SH-SY5Y (cell line): ENCODE measurements at regions not wholly inside any gene's neighbourhood (a gene's known extent, or its start where the extent isn't known, plus 50 kb on each side); places are given as distances from the start of the nearest gene placed in this dataset.

Source experiments
- GATA2 ChIP-seq: IDR thresholded peaks from 2 replicates; pipeline ENCODE4 v1.6.1; 2011; ENCODE audit warnings: mild to moderate bottlenecking, low read depth, low read length
- GATA3 ChIP-seq: IDR thresholded peaks from 2 replicates; pipeline ENCODE4 v1.6.1; 2011; ENCODE audit warnings: low read depth, mild to moderate bottlenecking, low read length, moderate library complexity

DNA sequence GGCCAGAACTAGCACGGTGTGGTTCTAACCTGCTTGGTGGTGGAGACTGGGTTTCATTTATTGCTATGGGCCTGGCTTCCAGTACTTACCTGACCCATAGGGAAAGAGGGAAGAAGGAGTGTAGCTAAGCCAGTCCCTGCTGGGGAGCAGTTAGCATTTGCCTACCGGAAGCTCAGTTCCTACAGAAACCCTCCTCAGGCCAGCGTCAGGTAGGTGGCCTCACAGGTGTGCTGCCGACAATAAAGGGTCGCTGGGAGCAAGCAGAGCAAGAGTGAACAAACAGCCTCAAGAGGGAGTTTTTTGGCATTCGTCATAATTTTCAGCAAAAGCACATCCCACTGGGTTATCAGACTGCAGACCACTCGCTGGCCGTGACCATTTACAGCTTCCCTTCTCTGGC lies 740.6 kb upstream of the TENM3 start:
- no peak for TF ChIP-seq GATA2
- TF ChIP-seq GATA3, result no peak

DNA sequence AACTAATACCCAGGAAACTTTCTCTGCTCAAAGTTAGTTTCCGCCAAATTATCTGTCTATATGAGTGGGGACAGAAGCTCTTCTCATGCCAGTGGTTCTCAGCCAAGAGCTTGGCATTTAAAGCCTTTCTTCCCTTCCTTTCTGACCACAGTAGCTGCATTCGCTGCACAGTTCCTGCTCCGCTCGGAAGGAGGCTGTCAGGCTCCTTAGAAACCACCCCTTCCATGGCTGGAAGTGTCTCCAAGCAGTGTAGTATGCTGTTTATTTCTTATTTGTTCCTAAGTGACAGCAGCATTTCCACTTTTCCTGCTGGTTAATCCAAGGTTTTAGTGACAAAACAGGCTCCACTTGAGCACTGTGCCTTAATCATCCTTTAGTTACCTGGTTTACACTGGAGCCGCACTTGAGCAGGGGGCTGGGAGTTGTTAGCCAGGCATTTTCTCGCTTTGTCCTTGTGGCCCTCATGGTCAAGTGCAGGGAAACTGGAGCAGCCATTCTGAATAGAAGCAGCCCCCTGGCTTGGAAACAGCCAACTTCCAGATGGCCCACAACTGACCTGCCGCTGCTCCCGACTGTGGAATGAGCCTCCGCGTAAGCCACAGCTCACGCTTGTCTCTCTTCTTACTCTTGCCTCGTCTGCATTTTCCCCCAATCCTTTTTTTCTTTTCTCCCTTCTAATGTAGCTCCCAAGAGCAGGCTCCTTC lies 739.4 kb upstream of the TENM3 start:
- TF ChIP-seq GATA3 (no peak), GATA2 (no peak)

DNA sequence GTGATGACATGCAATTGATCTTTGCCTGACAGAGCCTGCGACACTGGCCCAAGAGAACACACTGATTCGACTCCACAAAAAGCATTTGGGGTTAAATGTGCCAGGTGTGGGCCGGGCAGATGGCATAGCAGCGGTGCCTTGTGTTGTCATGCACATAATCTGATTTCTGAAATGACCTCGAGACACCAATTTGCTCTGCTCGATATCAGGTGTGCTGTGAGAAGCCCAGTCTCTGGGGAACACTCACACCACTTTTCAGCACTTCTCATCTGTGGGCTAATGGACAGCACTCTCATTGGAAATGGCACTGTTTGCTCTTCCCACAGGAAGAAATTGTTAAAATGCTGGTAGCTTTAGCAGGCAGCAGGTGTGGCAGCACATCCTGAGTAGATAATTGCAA lies 738.3 kb upstream of the TENM3 start:
- TF ChIP-seq GATA2 (no peak), GATA3 (no peak)

DNA sequence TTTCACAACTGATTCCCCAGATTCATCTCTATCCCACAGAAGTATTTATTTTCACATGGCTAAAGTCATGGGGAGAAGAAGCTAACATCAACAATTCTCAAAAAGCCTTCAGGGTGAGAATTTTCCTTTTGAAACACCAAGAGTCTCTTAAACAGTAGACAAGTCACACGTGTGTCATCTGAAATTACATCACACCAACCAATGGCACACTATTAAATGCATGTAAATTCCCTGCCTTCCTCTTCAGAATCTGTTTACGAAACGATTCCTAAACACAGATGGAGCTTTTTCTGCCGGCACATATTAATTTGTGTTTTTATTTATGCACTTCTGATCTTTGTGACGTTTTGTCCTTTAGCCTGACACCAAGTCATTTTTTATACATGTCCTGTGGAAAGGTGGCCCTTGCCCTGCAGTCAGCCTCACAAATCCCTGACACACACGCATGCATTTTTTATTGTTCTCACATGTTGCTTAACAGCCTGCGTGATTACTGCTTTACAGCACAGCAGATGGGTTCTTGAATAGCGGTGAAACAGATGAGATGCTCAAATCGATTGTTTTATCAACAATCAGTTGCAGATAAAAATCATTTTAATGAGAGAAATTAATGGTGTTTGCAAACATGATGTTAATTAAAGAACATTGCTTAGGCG lies 735.9 kb upstream of the TENM3 start:
- TF ChIP-seq GATA2, result no peak
- no peak for TF ChIP-seq GATA3

DNA sequence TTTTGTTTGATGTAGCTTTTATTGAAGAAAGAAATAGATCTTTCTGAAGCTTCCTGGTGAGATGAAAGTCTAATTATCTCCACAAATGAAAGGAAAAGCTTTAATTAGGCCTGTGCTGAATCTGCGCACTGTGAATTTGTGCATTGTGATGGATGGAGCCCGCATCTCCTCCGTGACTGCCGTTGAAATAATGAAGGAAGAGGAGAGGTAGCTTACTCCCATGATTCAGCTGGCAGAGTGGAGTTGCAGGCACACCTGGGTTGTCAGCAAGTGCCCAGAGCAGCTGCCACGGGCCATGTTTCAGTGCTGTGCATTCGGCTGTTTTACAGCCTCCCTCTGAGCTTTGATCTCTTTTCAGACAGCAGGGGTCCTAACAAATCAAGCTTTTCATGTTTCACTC lies 735.3 kb upstream of the TENM3 start:
- TF ChIP-seq GATA2 (no peak), GATA3 (no peak)

DNA sequence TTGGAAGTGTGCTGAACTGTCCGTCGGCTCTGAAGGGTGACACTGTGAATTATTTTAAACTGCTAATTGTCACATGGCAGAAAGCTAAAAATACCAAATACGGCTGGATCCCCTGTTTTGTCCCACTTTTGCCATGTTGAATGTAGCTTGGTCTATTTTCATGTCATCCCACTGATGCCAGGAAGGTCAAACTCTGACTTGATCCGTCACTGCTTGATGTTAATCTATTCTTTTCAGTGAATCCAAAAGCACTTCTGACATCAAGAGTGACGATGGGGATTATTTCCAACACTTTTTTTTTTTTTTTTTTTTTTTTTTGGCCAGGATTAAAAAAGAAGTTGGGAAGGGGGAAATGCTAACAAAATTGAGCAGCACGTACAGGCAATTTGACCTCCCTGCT lies 734.6 kb upstream of the TENM3 start:
- TF ChIP-seq GATA3 (no peak), GATA2 (no peak)

DNA sequence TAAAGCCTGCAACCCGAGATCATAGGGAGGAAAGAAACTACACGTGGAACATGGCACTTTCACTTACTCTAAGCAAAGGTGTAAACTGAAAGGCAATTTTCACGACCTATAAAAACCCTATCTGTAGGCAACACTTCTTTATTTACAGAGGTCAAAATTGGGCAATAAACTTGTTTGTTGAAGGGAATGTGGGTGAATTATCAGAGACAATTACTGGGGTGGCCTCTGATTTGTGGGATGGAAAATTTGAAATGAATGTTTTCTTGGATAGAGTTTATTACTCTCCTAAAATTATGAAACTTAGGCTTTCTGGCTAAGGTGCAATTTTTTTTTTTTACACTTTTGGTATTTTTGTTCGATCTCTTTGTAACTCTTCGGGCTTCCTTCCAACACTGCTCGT lies 734.1 kb upstream of the TENM3 start:
- TF ChIP-seq GATA3, result no peak
- no peak for TF ChIP-seq GATA2

DNA sequence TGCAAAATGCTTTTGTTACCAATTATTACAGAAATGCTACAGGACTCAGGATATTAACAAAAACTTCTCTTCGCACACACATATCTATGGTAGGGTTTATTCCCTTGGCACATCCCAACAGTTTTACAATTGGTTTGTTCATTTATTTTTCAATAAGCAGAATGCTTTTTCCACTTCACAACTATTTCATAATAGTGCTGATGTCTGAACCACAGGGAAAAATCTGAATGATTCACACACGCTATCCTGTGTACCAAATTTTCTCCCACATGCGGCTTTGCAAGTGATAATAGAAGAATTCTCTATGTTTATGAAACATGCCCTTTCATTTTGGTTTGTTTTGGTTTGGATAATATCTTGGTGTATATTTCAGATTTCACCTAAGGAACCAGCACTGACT lies 725.7 kb upstream of the TENM3 start:
- TF ChIP-seq GATA3 (no peak), GATA2 (no peak)

DNA sequence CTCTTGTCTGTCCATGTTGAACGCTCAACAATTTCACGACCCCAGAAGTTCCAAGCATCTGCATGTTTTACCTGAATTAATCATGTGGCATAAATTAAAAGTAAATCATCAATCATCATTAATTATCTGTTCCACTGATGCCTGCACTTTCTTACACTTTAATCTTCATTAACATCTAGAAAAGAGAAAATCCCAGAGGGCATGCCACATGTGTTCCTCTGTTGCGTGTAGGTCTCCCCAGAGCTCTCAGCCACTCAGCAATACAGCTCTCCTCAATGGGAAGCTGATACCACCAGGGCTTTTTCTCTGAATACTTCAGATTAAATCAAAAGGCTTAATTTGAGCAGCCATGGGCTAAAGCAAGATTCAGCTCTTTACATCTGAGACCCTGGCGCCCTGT lies 722.4 kb upstream of the TENM3 start:
- TF ChIP-seq GATA2 (peak; percentile 84), GATA3 (peak; percentile 86)

DNA sequence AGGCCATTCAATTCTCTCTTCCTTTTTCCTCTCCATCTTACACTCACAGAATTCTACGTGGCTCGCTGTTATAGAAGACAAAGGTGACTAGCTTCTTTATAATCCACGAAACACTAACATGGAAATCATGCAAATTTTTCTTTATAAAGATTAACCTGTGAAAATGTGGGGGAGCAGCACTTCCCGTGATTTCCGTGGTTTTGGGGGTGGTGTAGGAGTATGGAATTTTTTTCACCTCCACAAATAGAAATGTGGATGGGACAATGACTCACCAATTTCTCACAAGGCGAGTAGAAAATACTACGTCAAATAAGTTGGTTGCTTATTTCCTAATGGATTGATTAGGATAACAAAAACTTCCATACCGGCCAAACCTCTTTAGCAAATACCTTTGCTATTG lies 719.2 kb upstream of the TENM3 start:
- TF ChIP-seq GATA3 (no peak), GATA2 (no peak)

DNA sequence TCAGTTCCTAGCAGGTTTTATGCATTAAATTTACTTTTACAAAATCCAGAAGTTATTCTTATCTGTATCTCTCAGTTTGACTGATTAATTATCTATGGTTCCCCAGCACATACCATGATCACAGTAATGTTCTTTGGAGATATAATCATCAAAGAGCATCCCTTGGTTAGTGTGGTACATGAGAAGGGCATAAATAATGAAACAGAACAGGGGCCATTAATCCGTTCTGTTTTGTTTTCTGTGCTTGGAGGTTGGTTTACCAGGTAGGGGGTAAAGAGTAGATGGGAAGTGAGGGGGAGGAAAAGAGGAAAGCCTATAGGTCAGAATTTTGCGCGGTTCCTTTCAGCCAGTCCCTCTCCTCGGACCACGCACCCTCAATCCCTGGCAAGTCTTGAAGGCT lies 718.7 kb upstream of the TENM3 start:
- TF ChIP-seq GATA2 (peak; percentile 66), GATA3 (peak; percentile 95)

DNA sequence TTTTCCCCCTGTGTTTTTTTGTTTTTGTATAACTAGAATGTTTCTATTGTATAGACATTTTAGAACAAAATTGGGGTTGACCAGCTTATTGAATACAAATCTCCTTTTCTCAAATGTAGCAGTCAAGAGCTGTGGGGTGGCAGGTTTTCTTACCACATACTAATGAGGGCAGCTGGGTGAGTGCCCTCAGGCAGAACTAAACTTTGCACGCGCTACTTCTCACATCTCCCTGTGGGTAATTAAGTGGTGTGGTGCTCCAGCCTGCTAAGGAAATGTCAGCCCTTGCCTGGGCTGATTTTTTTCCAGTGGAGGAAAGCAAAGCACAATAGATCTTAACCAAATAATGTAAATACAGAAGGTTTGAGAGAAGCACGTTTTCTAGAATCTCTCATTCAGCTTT lies 717.6 kb upstream of the TENM3 start:
- TF ChIP-seq GATA3 (no peak), GATA2 (no peak)

DNA sequence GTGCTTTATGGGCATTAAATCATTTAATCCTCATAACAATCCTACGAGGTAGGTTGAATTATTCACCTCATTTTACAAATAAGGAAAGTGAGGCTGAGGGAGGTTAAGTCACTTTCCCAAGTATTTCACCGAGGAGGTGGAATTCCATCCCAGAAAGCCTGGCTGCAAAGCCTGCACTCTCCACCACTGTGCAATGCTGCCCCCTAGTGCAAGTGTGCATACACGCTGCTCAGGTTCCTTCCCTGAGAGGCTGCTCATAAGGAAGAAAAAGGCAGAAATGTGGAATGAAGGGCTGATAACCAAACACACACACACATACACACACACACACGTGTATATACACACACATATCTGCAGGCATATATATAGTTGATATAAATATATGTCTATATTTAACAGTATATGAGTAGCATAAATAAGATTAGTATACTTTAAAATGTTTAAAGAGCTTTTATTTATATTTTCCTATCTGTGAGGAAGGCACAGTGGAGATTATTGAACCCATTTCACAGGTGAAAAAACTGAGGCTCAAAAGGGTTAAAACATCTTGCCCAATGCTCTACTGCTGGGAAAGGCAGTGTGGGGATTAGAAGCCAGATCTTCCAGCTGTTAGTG lies 714.5 kb upstream of the TENM3 start:
- TF ChIP-seq GATA3 (no peak), GATA2 (no peak)

DNA sequence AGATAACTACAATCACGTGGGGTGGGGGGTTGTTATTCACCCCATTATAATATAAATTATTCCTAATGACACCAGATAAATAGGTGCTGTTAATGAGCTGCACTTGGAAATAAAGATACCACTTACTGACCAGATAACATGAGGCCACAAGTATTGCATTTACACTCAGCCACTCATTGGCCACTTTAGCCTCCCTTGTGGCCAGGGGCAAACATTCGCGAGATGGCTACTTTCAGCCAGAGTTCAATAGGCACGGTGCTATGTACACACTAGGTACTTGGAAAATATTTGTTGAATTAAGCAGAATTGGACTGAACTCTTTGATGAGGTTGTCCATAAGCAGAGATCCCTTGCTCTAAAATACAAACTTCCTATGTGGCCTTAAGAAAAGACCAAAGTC lies 713.7 kb upstream of the TENM3 start:
- no peak for TF ChIP-seq GATA3
- no peak for TF ChIP-seq GATA2

DNA sequence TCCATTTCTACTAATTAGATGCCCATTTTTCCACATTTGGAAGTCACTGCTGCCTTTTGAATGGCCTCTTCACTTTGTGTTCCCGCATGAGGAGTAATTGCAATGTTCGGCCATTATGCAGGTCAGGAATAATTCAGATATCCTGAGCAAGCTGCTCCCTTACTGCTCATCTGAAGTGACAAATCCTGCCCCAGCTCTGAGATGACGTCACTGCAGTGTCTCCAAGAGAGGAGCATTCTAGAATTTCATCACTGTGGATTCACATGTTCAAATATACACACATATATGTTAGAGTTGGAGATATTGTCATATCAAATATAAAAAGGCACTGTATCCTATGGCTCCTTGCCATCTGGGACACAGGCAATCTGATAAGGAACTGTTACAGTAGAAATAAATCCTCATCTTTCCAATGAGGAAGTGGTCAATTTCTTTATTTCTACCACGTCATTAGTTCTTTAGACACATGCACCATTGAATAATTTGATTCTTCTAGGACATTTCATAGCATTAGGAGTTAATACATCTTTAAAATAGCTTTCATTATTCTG lies 706.9 kb upstream of the TENM3 start:
- TF ChIP-seq GATA2 (peak; percentile 25; the same call in 1 of the 2 replicates), GATA3 (0 out of 2 replicates have a peak, but pooled peaks have one; percentile 28)
